HCT116 (cell line): ENCODE measurements at regions not wholly inside any gene's neighbourhood (a gene's known extent, or its start where the extent isn't known, plus 50 kb on each side); places are given as distances from the start of the nearest gene placed in this dataset.

ENCODE experiments used
- ATAC-seq: fragments of 200-7000 bp; cut with Tn5 transposase; 2 replicates; pipeline ENCODE4 v1.9.1; 2020; ENCODE audit warnings: mild to moderate bottlenecking, moderate library complexity
- BruUV-seq: library from RNA; stranded (reverse); fragments of 400-500 nt; replicated peaks from 2 replicates; lab custom pipeline; 2021; lab: Mats Ljungman, UMichigan
- CTCF ChIA-PET: fragments of 300-600 bp; sonication (Branson Sonifier 250); formaldehyde crosslinking; loops from one replicate; lab custom pipeline; 2021; ENCODE audit warnings: antibody characterized with exemption; lab: Charles Lee
- POLR2A ChIA-PET: fragments of 300-600, 350-600 bp; sonication (Branson Sonifier 250); formaldehyde crosslinking; loops from one replicate; lab custom pipeline; 2021; ENCODE audit warnings: antibody characterized with exemption; lab: Charles Lee
- RAD21 ChIA-PET, 2 experiments: fragments of 300-600 bp; sonication (Branson Sonifier 250); formaldehyde crosslinking; loops; one replicate each; lab custom pipeline; 2023; ENCODE audit warnings: low total read pairs in 2 of 2; ENCODE audit not compliant: uncharacterized antibody in 2 of 2, unreplicated experiment in 2 of 2, low non-redundant PET in 1 of 2; lab: Charles Lee
- DNase-seq: peaks from one replicate; pipeline ENCODE4 v3.0.0-alpha.2; 2010; ENCODE audit warnings: low read depth, low spot score
- H2AFZ ChIP-seq: fragments of 200-600 bp; shearing (Covaris generic), sonication (generic); 2 replicates; pipeline ENCODE4 v1.6.1; 2017; ENCODE audit warnings: low read depth, mixed run types, mixed read lengths, antibody characterized with exemption, low read length; ENCODE audit not compliant: poor library complexity, severe bottlenecking
- H3K27ac ChIP-seq: 2 replicates; pipeline ENCODE4 v1.5.1; 2012; ENCODE audit warnings: low read depth, low read length
- H3K27me3 ChIP-seq: fragments of 200-600 bp; sonication (generic); 2 replicates; pipeline ENCODE4 v1.6.1; 2016; ENCODE audit warnings: mixed run types, low read length, mixed read lengths; ENCODE audit not compliant: insufficient read depth
- H3K36me3 ChIP-seq, 2 experiments: fragments of 200-500 bp in 1 of 2; fragments of 200-600 bp in 1 of 2; sonication (Bioruptor generic) in 1 of 2; sonication (generic) in 1 of 2; 2 replicates each; pipeline versions ENCODE4 v1.5.1 to v1.6.1; 2014 to 2016; ENCODE audit warnings: low read length in 2 of 2, inconsistent platforms in 1 of 2, mixed read lengths in 1 of 2, mixed run types in 1 of 2; ENCODE audit not compliant: insufficient read depth in 2 of 2, control insufficient read depth in 1 of 2
- H3K4me1 ChIP-seq, 2 experiments: fragments of 200-600 bp in 1 of 2; sonication (generic) in 1 of 2; 2 replicates each; pipeline versions ENCODE4 v1.5.1 to v1.6.1; 2012 to 2017; ENCODE audit warnings: low read length in 2 of 2, inconsistent platforms in 1 of 2, mild to moderate bottlenecking in 1 of 2, mixed read lengths in 1 of 2, mixed run types in 1 of 2, moderate library complexity in 1 of 2; ENCODE audit not compliant: insufficient read depth in 2 of 2, control insufficient read depth in 1 of 2
- H3K4me2 ChIP-seq: fragments of 200-600 bp; sonication (generic); 2 replicates; pipeline ENCODE4 v1.6.1; 2017; ENCODE audit warnings: mixed run types, low read length, mixed read lengths
- H3K4me3 ChIP-seq, 2 experiments: fragments of 200-600 bp in 1 of 2; sonication (generic) in 1 of 2; replicated peaks in 1 of 2; 2 replicates each; pipeline ENCODE4 v1.5.1; 2011 to 2016; ENCODE audit warnings: low read length in 2 of 2, control low read depth in 1 of 2, low read depth in 1 of 2, mild to moderate bottlenecking in 1 of 2, mixed read lengths in 1 of 2, mixed run types in 1 of 2
- H3K79me2 ChIP-seq: fragments of 200-600 bp; sonication (generic); 2 replicates; pipeline ENCODE4 v1.6.1; 2017; ENCODE audit warnings: mild to moderate bottlenecking, mixed run types, low read length, moderate library complexity, mixed read lengths; ENCODE audit not compliant: insufficient read depth
- H3K9ac ChIP-seq: fragments of 200-600 bp; sonication (generic); 2 replicates; pipeline ENCODE4 v1.6.1; 2016; ENCODE audit warnings: low read length, mixed read lengths
- H3K9me2 ChIP-seq: fragments of 200-600 bp; sonication (generic), shearing (Covaris generic); 2 replicates; pipeline ENCODE4 v1.6.1; 2017; ENCODE audit warnings: mixed run types, mild to moderate bottlenecking, moderate library complexity; ENCODE audit not compliant: insufficient read depth
- H3K9me3 ChIP-seq, 2 experiments: fragments of 200-500 bp in 1 of 2; fragments of 200-600 bp in 1 of 2; sonication (Bioruptor generic) in 1 of 2; sonication (generic) in 1 of 2; 2 replicates each; pipeline ENCODE4 v1.6.1; 2014 to 2017; ENCODE audit warnings: low read length in 2 of 2, mixed read lengths in 2 of 2, inconsistent platforms in 1 of 2, low read depth in 1 of 2, mild to moderate bottlenecking in 1 of 2, mixed run types in 1 of 2, moderate library complexity in 1 of 2; ENCODE audit not compliant: control insufficient read depth in 1 of 2, insufficient read depth in 1 of 2
- H4K20me1 ChIP-seq: fragments of 200-600 bp; sonication (generic), shearing (Covaris generic); 2 replicates; pipeline ENCODE4 v1.6.1; 2017; ENCODE audit warnings: mixed run types, mild to moderate bottlenecking, moderate library complexity; ENCODE audit not compliant: insufficient read depth
- CEBPB ChIP-seq: IDR thresholded peaks from 2 replicates; pipeline ENCODE4 v1.6.1; 2012; ENCODE audit warnings: low read depth
- EGR1 ChIP-seq: IDR thresholded peaks from 2 replicates; pipeline ENCODE4 v1.6.1; 2012; ENCODE audit warnings: low read depth
- ELF1 ChIP-seq: IDR thresholded peaks from 2 replicates; pipeline ENCODE4 v1.6.1; 2012; ENCODE audit warnings: low read depth, borderline replicate concordance
- SIN3A ChIP-seq: IDR thresholded peaks from 2 replicates; pipeline ENCODE4 v1.6.1; 2012; ENCODE audit warnings: low read depth
- SP1 ChIP-seq: IDR thresholded peaks from 2 replicates; pipeline ENCODE4 v1.6.1; 2012; ENCODE audit warnings: low read depth
- TCF7L2 ChIP-seq: IDR thresholded peaks from 2 replicates; pipeline ENCODE4 v1.7.0; 2011; ENCODE audit warnings: borderline replicate concordance, inconsistent platforms; ENCODE audit not compliant: insufficient read depth, insufficient read length; ENCODE audit errors: extremely low read depth
- intact Hi-C: fragments of 100-400 bp; cut with micrococcal nuclease; formaldehyde crosslinking; loops from 2 replicates; pipeline ENCODE4 v1.10.0; 2022
- TF ChIP-seq, protein P1 (sequence below): IDR thresholded peaks from 2 replicates; pipeline ENCODE4 v1.6.1; 2012

DNA sequence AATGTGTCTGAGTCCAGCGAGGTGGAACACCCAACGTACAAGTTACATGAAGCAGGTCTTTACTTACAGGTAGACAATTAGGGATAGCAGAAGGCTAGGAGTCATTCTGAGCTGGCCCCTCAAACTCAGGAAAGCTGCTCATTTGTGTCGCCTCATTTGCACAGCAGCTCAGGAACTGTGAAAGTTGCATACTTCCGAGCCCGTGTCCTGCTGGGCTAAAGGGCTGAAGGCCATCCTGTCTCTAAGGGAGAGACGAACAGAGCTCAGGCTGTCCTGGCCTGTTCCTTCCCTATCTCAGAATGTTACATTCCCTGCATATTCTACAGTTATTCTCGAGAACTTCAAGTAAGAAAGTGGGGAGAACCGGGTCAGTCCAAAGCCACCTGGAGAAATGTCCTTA is 99.0 kb downstream of the FAM124B start:
- intact Hi-C loops = loop anchor here (5.0 kb wide), 1 partner anchor 1691 kb away; no protein-coding TSS in a partner anchor
- no peak overlapping the region for H3K4me2 ChIP-seq
- no peak overlapping the region for H3K9ac ChIP-seq
- ChIA-PET RAD21 (no interaction called here), POLR2A (no interaction called here), CTCF (no interaction called here)
- H3K9me3 ChIP-seq = no peaks in the 10 kb centered on the region
- no TSS peak for BruUV-seq
- no peaks in the 10 kb centered on the region for H3K4me1 ChIP-seq
- DNase-seq (no peak), ATAC-seq (no peak)
- no peaks in the 10 kb centered on the region for H4K20me1 ChIP-seq
- H3K4me3 ChIP-seq = no peak overlapping the region
- H3K79me2 ChIP-seq = no peaks in the 10 kb centered on the region
- H3K9me2 ChIP-seq = no peaks in the 10 kb centered on the region
- no peaks in the 10 kb centered on the region for H3K27me3 ChIP-seq
- no peaks in the 10 kb centered on the region for H3K36me3 ChIP-seq
- no peak for TF ChIP-seq EGR1
- no peak for TF ChIP-seq SIN3A
- H2AFZ ChIP-seq = no peak overlapping the region
- no peak overlapping the region for H3K27ac ChIP-seq

DNA sequence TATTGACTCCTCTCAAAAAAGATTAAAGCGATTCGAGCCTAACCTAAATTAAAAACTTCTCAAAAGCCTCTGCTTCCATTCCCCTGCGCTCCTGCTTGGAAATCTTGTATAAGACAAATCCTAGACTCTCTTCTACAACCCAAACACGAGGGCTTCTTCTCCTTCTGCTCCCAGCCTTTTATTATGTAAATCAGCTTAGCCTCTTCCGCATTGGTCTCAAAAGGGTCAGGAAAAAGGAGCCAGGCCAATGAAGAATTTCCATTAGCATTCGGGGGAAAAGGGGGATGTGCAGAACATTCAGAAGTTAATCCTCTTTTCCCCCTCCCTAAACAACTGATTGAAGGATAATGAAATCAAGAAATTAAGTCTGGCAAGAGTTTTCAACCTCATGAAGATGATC is 107.9 kb downstream of the FAM124B start:
- no peaks in the 10 kb centered on the region for H3K79me2 ChIP-seq
- CTCF ChIA-PET = no interaction called here
- BruUV-seq = no TSS peak
- no peaks in the 10 kb centered on the region for H3K36me3 ChIP-seq
- DNase-seq (no peak), ATAC-seq (no peak)
- H3K4me1 ChIP-seq = no peaks in the 10 kb centered on the region
- TF ChIP-seq CEBPB = no peak
- intact Hi-C loops = no loop called here
- H3K4me2 ChIP-seq = no peak overlapping the region
- no peak overlapping the region for H2AFZ ChIP-seq
- H3K27me3 ChIP-seq = no peaks in the 10 kb centered on the region
- H4K20me1 ChIP-seq = no peaks in the 10 kb centered on the region
- H3K27ac ChIP-seq = no peak overlapping the region
- H3K9me3 ChIP-seq = no peaks in the 10 kb centered on the region
- H3K9ac ChIP-seq = no peak overlapping the region
- RAD21 ChIA-PET = no interaction called here
- no peak overlapping the region for H3K4me3 ChIP-seq
- POLR2A ChIA-PET = no interaction called here
- no peaks in the 10 kb centered on the region for H3K9me2 ChIP-seq

DNA sequence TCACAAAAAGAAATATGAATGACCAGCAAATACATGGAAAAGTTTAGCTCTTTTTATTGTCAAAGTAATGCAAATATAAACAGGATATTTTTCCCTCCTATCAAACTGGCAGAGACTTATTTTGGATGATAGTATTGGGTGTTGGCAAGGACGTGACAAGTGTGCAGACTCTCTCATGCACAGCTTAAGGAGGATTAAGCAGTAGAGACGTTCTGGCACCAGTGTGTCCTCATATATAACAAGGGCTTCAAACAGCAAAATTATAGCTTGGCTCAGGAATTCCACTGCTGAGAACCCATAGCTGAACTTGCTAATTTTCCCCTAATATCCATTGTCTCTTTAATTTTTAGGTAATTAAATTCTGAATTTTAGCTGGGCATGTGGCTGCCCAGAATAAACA is 114.4 kb downstream of the FAM124B start:
- H3K27ac ChIP-seq = no peak overlapping the region
- no peaks in the 10 kb centered on the region for H3K4me1 ChIP-seq
- no peaks in the 10 kb centered on the region for H3K79me2 ChIP-seq
- no peak overlapping the region for H3K9ac ChIP-seq
- ChIA-PET CTCF (interaction anchor here (1.1 to 2.7 kb wide), 6 partner anchors 19 to 364 kb away, joined by 3 to 44 read pairs (median 4); no protein-coding TSS in a partner anchor), POLR2A (no interaction called here), RAD21 (interaction anchor here in 1 of 2 experiments (0.8 to 1.4 kb wide), 2 partner anchors 294 to 317 kb away, joined by 4 read pairs; no protein-coding TSS in a partner anchor)
- no peaks in the 10 kb centered on the region for H3K27me3 ChIP-seq
- no peaks in the 10 kb centered on the region for H3K9me3 ChIP-seq
- intact Hi-C loops = loop anchor here (5.0 kb wide), 1 partner anchor 360 kb away; no protein-coding TSS in a partner anchor
- H3K4me2 ChIP-seq = no peak overlapping the region
- no TSS peak for BruUV-seq
- H2AFZ ChIP-seq = no peak overlapping the region
- TF ChIP-seq, protein P1, sequence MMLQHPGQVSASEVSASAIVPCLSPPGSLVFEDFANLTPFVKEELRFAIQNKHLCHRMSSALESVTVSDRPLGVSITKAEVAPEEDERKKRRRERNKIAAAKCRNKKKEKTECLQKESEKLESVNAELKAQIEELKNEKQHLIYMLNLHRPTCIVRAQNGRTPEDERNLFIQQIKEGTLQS = no peak
- TF ChIP-seq SP1 (no peak), TCF7L2 (no peak), ELF1 (no peak), CEBPB (no peak), SIN3A (no peak)
- TF ChIP-seq, all 23 proteins: peak for 0
- H3K36me3 ChIP-seq = no peaks in the 10 kb centered on the region
- no peak overlapping the region for H3K4me3 ChIP-seq
- no peak for DNase-seq
- ATAC-seq = no peak
- H3K9me2 ChIP-seq = no peaks in the 10 kb centered on the region
- no peaks in the 10 kb centered on the region for H4K20me1 ChIP-seq
